ENCODE measurements at regions not wholly inside any gene's neighbourhood (a gene's known extent, or its start where the extent isn't known, plus 50 kb on each side); places are given as distances from the start of the nearest gene placed in this dataset.

DNA sequence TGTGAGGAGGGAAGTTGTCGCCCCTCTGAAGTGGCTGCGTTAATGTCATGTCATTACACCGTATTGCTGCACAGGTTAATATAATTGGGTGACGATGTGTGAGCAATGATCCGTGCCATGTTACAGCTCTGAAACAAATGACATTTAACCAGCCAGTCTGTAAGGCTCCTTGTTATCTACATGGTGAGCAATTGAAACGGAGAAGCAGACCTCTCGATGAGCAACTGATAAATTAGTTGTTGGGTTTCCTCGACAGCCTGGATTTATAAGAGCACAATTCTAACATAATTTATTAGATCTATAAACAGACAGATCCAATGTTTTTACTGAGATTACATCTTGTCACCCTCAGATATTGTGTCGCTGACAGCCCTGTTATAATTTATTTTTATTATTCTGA, 49.9 kb upstream of the MAFB start:
- DNase-seq (ENCODE audit: low spot score) = no peak

DNA sequence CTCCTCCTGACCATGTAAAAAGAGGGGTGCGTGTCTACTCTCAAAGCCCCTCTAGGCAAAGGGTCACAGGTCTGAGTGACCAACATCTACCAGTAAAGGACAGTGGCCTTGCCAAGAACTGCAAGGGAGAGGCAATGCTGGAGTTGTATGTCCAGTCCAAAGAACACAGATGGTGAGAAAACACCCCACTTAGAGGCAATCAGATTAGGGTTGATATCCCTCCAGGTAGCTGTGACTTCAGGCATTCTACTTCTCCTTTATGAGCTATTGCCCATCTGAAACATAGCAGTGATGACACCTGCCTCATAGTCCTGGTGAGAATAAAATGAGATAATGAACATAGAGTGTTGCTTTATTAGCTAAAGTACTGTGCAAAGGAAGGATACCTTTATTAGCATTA, 50.8 kb upstream of the MAFB start:
- no peak for DNase-seq (ENCODE audit: low spot score)

DNA sequence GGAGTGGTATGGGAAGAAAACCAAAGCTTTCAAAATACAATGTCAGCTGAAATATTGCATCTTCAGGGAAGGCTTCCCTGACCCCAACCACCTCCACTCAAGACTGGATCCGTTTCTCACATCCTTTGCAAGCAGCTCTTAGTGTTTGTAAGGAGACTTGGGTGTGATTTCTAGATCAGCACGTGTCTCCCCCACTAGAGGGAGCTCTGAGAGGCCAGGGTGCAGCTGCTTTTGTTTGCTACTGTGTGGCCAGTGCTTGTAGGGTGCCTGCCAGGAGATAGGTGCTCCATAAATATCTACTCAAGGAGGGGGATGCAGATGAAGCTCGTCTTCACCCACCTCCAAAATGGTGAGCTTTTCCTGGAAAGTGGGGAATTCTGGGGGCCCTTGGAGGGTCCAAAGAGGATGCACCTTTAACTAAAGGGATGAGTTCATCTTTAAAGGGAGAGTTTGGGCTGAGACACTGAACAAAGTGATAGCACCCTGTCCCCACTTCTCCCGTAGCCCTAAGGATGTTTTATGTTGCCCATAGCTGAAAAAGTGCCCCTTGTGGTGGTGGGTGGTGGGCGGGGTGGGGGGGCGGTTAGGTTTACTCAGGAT, 52.6 kb upstream of the MAFB start:
- DNase-seq (ENCODE audit: low spot score) = no peak

DNA sequence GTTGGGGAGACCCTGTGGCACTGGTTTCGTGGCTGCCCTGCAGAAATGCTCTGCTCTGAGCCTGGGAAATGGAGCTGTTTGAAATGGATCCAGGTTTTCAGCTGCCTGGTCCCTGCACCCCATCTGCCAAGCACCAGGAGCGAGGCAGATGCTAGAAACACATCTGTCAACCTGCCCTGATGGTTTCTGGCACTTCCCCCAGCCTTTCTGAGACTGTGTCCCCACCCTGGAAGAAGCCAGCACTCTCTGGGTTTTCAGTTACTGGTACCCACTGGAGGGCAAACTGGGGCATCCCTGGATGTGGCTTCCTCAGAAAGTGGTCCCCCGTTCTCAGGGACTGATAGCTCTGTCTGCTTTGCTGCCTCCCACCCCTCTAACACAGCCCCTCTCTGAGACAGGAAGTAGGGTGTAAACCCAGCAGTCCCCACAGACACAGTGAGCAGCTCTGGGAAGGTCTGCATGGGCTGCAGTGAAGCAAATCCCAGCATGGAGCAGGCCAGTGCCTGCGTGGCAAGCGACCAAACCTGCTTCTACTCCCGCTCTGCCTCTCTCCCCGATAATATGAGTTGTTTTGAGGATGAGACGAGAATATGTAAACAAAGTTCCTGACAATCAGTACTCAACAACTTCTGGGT, 54.2 kb upstream of the MAFB start:
- no peak for DNase-seq (ENCODE audit: low spot score)

DNA sequence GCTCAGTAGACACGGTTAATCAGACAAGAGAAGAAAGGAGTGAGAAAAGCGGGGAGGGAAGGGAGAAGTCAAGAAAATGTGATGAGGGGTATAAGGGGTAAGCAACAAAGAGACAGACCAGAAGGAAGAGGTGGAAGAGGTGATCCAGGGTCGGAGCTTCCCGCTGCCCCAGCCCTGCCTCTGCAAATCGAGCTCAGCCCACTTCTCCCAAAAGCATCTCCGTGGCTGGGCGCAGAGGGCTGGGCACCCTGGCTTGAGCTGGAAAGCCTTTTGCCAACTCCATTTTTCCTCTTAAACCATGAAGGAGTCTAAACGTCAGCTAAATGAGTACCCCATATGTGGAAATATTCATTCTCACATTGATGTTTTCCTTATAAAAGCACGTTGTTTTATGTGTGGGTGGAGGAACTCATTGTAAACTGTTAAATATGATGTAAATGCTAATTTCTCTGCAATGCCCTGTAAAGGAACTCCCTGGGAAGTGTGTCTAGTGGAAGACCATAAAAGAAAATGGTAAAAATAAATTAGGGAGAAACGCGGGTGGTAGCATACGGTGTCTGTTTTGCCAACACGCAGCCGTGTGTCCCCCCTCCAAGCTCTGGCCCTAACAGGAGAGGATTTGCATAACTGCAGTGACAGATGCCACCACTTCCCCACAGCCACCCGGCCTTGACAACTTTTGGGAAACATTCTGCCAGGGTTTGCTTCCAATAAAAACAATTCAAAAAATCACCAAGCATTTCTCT, 55.2 kb upstream of the MAFB start:
- DNase-seq (ENCODE audit: low spot score) = no peak

DNA sequence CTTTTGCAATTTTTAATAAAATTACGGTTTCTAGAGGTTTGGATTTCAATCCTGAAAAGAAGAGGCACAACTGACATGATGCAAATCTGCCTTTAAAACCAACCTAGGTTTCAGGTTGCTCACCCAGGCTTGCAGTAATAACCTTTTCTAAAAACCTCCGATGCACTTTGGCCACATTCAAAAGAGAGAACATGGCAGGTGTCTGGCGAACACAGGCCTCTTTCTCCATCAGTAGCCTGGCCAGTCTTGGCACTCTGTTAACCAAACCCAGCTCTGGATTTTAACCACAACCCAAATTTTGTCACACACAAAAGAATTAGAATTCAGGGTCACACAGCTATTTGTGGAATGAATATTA, 55.8 kb upstream of the MAFB start:
- DNase-seq (ENCODE audit: low spot score) = no peak

DNA sequence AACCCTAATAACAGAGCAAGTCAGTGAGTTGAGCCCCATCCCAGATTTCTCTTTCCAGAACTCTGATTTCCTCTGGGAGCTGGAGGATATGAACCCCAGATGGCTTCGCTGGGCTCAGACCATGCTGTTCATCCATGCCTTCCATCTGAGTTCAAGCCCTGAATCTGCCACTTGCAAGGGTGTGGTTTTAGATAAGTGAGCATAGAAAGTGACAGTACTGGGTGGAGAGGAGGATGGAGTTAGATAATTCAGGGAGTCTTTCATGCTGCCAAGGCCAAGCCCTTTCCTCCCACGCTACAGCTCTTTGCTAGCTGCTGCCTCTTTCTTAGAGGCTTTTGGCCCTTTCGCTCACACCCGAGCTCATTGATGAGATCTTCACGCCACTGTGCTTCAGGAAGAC, 57.2 kb upstream of the MAFB start:
- DNase-seq (ENCODE audit: low spot score) = no peak

DNA sequence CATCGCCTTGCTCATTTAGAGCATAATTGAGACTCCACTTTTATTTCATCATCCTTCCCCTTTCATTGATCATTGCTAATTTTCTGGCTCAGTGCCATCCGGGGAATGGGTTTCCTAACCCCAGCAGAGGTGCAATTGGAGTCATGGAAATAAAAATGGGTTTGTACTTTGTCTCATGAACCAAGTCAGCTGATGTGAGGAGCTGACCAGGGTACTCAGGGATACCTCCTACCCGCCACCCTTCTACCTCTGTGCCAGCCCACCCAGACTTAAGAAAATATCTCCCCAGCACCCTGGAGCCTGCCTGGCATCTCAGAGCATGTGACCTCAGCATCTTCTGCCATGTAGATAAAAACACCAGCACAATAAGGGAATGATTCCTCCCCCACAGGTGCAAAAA, 59.1 kb upstream of the MAFB start:
- DNase-seq (ENCODE audit: low spot score) = no peak

DNA sequence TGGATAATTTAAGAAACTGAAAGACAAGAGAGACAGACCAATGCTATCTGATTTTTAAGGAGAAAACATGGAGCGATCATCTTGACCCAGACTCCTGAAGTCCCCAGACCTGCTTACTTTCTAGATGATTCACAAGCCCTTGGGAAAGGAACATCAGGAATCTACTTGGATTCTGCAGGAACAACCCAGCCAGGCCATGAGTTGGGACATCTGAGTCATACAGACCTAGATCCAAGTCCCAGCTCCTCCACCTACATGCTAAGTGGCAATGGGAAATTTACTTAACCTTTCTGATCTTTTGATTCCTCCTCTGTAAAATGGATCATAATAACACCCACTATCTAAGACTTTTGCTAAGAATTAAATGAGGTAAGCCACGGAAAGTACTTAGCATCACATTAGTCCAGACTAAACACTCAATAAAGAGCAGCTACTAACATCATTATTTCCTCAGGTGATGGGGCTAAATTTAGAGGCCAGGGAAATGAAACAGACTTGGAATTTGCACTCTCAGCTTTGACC, 61.0 kb upstream of the MAFB start:
- DNase-seq (ENCODE audit: low spot score) = no peak

DNA sequence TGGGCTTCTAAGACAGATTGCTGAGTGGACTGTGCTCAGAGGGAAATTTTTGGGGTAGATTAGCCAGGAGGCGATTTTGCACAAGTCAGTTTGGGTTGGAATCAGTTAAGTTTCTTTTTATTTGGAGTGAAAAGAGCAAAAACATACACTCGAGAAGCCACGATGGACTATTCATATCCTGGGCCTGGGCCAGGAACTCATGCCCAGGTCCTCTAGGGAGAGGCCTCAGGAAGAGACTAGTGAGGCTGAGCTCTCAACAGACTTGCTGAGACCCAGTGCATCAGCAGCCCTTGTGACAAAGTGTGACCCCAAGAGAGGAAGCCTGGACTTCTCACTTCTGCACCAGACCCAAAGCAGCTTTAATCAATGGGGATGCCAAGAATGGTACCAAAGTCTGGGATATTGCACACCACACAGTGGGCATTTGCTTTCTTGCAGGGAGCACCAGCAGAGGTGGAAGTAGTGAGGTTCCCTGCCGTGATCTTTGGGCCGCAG, 61.6 kb upstream of the MAFB start:
- no peak for DNase-seq (ENCODE audit: low spot score)

DNA sequence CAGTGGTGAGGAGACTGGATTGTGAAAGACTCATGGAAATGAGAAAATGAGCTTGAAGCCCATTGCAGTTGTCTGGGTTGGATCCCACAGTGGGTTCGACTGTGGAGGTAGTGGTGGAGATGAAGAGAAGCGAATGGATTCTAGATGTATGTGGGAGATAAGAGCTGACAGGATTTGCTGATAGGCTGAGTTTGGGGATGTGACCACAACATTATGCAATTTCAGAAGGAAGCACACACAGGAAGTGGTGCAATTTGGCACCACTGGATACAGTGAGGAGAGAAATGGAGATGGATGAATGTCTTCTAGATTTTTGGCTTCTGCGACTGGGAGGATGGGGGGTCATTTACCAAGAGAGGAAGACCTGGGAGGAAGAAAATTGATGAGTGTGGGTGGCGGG, 64.4 kb upstream of the MAFB start:
- no peak for DNase-seq (ENCODE audit: low spot score)

DNA sequence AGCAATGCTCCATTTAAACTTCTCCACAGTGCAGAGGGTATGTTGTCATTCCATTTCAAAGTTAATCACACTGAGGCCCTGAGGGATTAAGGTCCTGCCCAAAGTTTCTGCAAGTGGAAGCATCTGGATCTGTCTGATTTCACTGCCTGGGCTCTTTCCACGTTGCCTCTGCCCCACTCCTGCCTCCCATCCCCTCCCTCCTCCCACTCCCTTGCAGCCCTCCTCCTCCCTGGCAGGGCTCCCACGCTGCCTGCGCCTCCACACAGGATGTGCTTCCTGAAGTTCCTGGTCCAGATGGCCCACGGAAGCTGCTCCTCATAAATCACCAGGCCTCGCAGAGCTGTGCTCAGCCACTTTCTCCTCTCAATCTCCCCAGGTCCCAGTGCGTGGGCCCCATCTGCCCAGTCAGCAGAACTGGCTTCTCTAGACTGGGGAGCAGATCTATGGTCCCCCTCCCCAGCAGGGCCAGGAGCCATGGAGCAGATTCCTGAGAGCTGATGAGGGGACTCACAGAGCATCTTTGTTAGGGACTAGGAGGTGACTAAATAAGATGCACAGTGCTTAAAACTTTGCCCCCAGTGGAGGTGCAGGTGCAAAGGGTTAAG, 65.4 kb upstream of the MAFB start:
- DNase-seq (ENCODE audit: low spot score) = peak; percentile 61

DNA sequence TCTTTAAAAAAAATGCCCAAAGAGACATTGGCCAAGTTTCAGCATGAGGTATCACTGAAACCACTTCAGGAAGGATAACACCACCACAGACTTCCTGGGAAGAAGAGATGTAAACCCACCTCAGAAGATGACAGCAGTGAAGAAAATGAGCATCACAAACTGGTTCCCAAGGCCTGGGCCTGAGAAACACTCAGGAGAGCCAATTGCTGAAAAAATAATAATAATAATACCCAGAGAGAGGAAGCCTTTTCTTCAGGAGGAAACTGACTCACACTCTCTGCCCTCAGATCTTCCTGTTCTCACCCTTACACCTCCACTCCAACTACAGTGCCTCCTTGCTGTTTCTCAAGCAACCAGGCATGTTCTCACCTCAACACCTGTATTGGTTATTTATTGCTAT, 68.1 kb upstream of the MAFB start:
- no peak for DNase-seq (ENCODE audit: low spot score)

DNA sequence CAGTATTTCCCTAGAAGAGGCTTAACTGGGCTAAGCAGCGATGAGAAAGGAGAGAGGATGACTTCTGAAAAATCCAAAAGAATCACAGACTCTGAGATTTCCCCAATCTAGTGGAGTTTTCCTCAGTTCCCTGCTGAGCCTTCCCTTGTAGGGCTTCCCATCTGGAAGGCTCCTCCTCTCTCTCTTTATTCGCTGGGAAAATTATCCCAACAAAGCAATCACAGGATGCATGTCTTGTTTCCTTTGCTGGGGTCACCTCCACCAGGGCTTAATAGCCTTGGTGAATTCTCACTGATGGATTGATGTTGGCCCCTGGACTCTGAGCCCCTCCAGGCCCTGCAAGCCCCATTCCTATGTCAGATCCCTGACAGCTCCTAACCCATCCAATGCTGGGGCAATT, 69.8 kb upstream of the MAFB start:
- no peak for DNase-seq (ENCODE audit: low spot score)

DNA sequence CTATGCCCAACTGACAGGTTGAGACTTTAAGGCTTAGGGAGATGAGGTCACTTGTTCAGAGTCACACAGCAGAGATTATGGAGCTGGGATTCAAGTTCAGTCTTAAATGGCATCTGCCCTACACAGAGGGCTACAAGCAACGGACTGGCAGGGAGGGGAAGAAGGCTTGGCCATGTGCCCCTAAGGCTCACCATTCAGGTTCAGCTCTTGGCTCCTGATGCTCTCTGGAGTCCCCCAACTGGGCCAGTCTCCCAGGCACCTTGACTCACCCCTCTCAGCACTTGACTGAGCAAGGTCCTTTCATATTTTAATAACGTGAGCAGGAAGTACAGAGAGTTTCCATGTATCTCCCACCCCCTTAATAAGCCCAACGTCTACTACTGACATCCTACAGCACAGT, 71.4 kb upstream of the MAFB start:
- DNase-seq (ENCODE audit: low spot score) = no peak

DNA sequence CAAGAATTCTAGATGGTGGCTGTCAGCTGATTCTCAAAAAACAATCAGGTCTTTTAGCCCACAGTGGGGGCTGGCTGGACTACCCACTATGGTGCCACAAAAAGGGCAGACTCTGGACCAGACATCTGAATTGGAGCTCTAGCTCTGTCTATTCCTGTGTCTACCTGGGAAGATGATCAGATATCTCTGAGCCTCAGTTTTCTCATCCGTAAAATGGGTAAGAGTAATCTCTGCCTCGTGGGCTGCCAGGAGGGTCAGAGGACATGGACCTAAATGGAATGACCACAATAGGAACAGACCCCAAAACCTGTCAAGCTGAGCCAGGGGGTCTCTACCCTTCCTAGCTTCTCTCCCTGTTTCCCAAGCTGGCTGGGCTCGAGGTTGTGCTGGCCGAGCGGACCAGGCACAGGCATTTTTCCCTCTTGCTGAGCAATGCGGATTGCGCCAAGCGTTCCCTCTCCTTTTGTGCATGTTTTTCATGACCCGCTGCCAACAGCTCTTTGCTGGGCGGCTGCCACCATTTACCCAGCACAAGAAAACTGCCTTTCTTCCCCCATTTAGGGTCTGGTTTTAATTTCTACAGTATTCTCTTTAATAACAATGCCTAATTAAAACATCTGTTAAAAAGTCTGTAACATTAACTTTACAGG, 74.7 kb upstream of the MAFB start:
- DNase-seq (ENCODE audit: low spot score) = no peak

DNA sequence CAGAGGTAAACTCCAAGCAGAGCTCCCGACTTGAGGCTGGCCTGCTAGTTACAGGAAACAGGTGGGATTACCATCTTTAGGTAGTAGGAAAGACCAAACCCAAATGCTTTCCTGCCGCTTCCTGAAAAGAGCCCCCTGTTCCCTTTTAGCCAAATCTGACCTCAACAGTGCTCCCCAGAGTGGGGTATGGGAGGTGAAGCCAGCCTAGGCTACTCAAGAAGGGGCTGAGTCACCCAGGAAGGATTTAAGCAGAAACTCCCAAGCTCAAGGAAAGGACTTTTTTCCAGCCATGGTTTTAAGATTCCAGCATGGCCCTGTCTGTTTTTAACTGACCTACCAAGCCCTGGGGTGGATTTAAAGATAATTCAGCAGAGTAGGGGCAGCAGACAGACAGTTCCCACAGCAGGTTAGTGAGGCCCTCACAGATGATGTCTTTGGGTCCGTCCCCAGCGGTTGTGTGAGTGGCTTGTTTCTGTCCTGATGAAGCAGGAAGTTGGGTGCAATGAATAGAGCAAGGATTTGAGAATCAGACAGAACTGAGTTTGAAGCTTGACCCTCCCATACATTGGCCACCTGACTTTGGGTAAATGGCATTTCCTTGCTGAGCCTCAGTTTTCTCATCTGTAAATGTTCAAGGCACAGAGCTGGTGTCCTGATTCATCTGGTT, 76.9 kb upstream of the MAFB start:
- DNase-seq (ENCODE audit: low spot score) = peak; percentile 12

DNA sequence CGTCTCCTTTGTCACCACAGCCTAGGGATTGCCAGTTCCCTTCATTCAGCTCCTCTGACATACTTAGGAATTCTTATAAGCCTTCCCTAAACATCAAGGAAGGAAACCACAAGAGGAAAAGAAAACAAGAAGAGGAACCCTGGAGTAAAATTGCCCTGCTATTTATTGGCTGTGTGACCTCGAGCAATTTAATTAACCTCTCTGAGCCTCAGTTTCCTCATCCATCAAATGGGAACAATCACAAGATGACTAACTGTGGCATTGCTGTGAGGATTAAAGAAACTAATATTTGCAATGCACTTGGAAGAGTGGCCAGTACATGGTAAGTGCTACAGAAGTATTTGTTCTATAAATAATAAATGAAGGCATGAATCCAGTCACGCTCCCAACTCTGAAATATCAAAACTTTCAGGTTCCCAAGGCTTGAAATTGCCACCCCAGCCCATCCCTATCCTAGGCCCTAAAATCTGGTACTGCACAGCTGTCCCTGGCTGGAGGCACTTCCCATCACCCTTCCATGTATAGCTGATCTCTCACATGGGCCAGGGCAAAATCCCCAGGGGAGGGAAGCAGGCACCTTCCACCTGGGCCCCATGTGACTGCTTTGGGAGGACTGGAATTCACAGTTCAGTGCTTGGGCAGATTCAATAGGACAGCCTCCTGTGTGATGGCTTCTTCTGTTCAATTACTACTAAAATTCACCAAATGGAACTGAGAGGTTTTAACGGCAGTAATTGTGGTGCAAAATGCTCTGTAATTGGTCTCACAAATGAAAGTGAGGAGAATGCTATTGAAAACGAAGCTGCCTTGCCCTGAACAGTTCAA, 78.0 kb upstream of the MAFB start:
- peak; percentile 61 for DNase-seq (ENCODE audit: low spot score)

DNA sequence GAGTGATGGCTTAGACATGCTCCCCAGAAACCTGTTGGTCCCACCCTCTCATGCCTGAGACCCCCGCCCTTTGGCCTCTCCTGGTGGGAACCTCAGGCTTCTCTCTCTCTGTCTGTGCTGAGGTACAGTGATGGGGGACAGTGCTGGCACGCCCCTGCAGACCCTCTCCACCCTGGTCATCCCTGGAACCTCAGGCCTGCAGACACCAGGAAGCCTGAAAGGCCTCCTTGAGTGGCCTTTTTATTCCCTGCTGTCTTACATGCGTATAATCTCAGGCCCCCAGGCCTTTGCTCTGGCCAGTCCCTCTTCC, 78.5 kb upstream of the MAFB start:
- peak; percentile 30 for DNase-seq (ENCODE audit: low spot score)

DNA sequence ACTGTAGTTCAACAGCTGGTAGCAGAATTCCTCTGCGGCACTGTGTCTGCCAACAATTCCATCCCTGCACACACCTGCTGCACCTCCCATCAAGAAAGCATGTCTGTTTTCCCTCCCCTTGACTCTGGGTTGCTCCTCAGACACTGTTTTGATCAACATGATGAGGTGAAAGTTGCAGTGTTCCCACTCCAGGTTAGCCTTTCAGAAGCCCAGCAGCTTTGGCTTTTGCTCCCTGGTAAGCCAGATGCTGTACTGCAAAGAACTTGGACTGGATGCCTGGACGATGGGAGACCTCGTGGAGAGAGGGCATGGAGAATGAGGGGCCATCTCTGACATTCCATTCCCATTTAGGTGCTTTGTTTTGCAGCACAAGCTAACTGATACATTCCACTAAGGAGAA, 79.1 kb upstream of the MAFB start:
- peak; percentile 31 for DNase-seq (ENCODE audit: low spot score)

DNA sequence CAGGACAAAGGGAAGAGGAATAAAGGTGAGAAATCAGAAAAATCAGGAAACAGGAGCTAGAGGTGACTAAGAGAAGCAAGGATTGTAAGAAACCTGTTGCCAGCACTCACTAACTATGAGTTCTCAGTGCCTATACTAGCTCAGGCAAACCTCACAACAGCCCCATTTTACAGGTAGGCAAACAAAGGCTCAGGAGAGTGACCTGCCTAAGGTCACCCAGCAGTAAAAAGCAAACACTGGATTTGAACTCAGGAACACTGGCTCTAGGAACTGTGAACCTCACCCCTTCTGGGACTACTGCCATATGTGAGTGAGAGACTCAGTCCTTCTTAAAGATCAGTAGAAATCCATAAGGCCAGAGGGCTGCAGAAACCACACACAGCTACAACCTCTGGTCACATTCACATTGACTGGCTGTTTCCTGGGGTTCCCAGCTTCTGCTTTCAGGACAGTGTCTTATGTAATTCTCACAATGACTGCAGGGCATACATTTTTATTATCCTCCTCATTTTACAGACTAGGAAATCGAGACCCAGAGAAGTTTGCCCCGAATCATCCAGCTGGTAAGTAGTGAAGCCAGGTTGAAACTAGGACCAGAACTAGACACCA, 80.7 kb upstream of the MAFB start:
- peak; percentile 15 for DNase-seq (ENCODE audit: low spot score)
